ENCODE measurements at regions not wholly inside any gene's neighbourhood (a gene's known extent, or its start where the extent isn't known, plus 50 kb on each side); places are given as distances from the start of the nearest gene placed in this dataset.

- H3K9me3 ChIP-seq = no peaks in the 10 kb centered on the region
- TF ChIP-seq POLR2A (IDR thresholded peaks at IDR 0.05) (no peak), CTCF (IDR thresholded peaks at IDR 0.05) (no peak)
- H3K27ac ChIP-seq = no peak overlapping the region
- no peaks in the 10 kb centered on the region for H3K4me1 ChIP-seq
- 53 to 69% (median 67%) methylated on average over 5 of the region's 5 CpGs for WGBS, 4 donors
- H3K36me3 ChIP-seq = no peaks in the 10 kb centered on the region
- no peaks in the 10 kb centered on the region for H3K27me3 ChIP-seq
- ATAC-seq (no peak), DNase-seq (no peak)
- intact Hi-C loops (cut with DNase I) = no loop called here
- H3K4me3 ChIP-seq = no peak overlapping the region
Measured at GRCh38 chr7:124566583-124566982, 199.0 kb downstream of the GPR37 start.

- WGBS, 4 donors = 59 to 84% (median 71%) methylated on average over 1 of the region's 1 CpG
- H3K4me3 ChIP-seq = no peak overlapping the region
- no peak for DNase-seq
Measured at GRCh38 chr7:124557587-124557986, 208.0 kb downstream of the GPR37 start.

GRCh38 chr7:124557101-124557500 lies 208.5 kb downstream of the GPR37 start:
- no peak overlapping the region for H3K4me3 ChIP-seq
- TF ChIP-seq CTCF (IDR thresholded peaks at IDR 0.05) = no peak
- TF ChIP-seq POLR2A (IDR thresholded peaks at IDR 0.05) = no peak
- no peaks in the 10 kb centered on the region for H3K27me3 ChIP-seq
- H3K27ac ChIP-seq = no peak overlapping the region
- ATAC-seq (no peak), DNase-seq (no peak)
- H3K4me1 ChIP-seq = no peaks in the 10 kb centered on the region
- intact Hi-C loops (cut with DNase I) = no loop called here
- 61 to 70% (median 66%) methylated on average over 5 of the region's 5 CpGs for WGBS, 4 donors
- no peaks in the 10 kb centered on the region for H3K36me3 ChIP-seq
- no peaks in the 10 kb centered on the region for H3K9me3 ChIP-seq

More at GRCh38 chr7:124557587-124557986, 208.0 kb downstream of the GPR37 start:
- H3K4me1 ChIP-seq = no peaks in the 10 kb centered on the region
- H3K36me3 ChIP-seq = no peaks in the 10 kb centered on the region
- no peaks in the 10 kb centered on the region for H3K27me3 ChIP-seq
- intact Hi-C loops (cut with DNase I) = no loop called here
- H3K27ac ChIP-seq = no peak overlapping the region
- ATAC-seq = no peak
- no peaks in the 10 kb centered on the region for H3K9me3 ChIP-seq
- no peak for TF ChIP-seq CTCF (IDR thresholded peaks at IDR 0.05)
- TF ChIP-seq POLR2A (IDR thresholded peaks at IDR 0.05) = no peak

GRCh38 chr7:124553502-124553901 lies 212.1 kb downstream of the GPR37 start:
- ATAC-seq = no peak
- H3K9me3 ChIP-seq = no peaks in the 10 kb centered on the region
- WGBS, 4 donors = 72 to 78% (median 73%) methylated on average over 4 of the region's 4 CpGs
- no peak for TF ChIP-seq POLR2A (IDR thresholded peaks at IDR 0.05)
- no peak for TF ChIP-seq CTCF (IDR thresholded peaks at IDR 0.05)
- no peaks in the 10 kb centered on the region for H3K4me1 ChIP-seq
- H3K36me3 ChIP-seq = no peaks in the 10 kb centered on the region
- DNase-seq = no peak
- no peaks in the 10 kb centered on the region for H3K27me3 ChIP-seq
- intact Hi-C loops (cut with DNase I) = no loop called here
- no peak overlapping the region for H3K4me3 ChIP-seq
- no peak overlapping the region for H3K27ac ChIP-seq
